GM12801 (cell line): ENCODE measurements at regions not wholly inside any gene's neighbourhood (a gene's known extent, or its start where the extent isn't known, plus 50 kb on each side); places are given as distances from the start of the nearest gene placed in this dataset.

Source experiments
- CTCF ChIP-seq: IDR thresholded peaks from one replicate; pipeline ENCODE4 v1.5.1; 2011; ENCODE audit warnings: control low read depth; ENCODE audit not compliant: insufficient read length; ENCODE audit errors: extremely low read depth

- TF ChIP-seq CTCF = no peak
Measured at GRCh38 chr13:40210865-40211585, 455.4 kb downstream of the FOXO1 start.

- TF ChIP-seq CTCF = no peak
Measured at GRCh38 chr13:40211586-40211968, 454.9 kb downstream of the FOXO1 start.

GRCh38 chr13:40213779-40214178 lies 452.7 kb downstream of the FOXO1 start:
- TF ChIP-seq CTCF = no peak

GRCh38 chr13:40215311-40215710 lies 451.1 kb downstream of the FOXO1 start:
- TF ChIP-seq CTCF = no peak

GRCh38 chr13:40215747-40216146 lies 450.7 kb downstream of the FOXO1 start:
- no peak for TF ChIP-seq CTCF

- TF ChIP-seq CTCF = no peak
Measured at GRCh38 chr13:40217675-40218074, 448.8 kb downstream of the FOXO1 start.

GRCh38 chr13:40220299-40220935 lies 446.0 kb downstream of the FOXO1 start:
- TF ChIP-seq CTCF = no peak
